ENCODE measurements at regions not wholly inside any gene's neighbourhood (a gene's known extent, or its start where the extent isn't known, plus 50 kb on each side); places are given as distances from the start of the nearest gene placed in this dataset.

- H3K27ac ChIP-seq (ENCODE audit: low read length), result no peak overlapping the region
- H3K4me3 ChIP-seq (ENCODE audit: low read length), result no peak overlapping the region
- no peaks in the 10 kb centered on the region for H3K27me3 ChIP-seq (ENCODE audit: control insufficient read depth, insufficient read depth, low read length)
- no peak for DNase-seq
- H3K4me1 ChIP-seq (ENCODE audit: control insufficient read depth, insufficient read depth, low read length), result no peaks in the 10 kb centered on the region
- no peaks in the 10 kb centered on the region for H3K36me3 ChIP-seq (ENCODE audit: control insufficient read depth, insufficient read depth, low read length)
- H3K9me3 ChIP-seq (replicated peaks; ENCODE audit: control insufficient read depth, low read depth, low read length), result no peaks in the 10 kb centered on the region
- 80% methylated on average over 3 of the region's 4 CpGs for WGBS (ENCODE audit: insufficient coverage)
Measured at GRCh38 chr14:80269353-80269925, 58.1 kb upstream of the DIO2 start.

- Histone ChIP-seq H3K4me1 (ENCODE audit: control insufficient read depth, insufficient read depth, low read length) (no peaks in the 10 kb centered on the region), H3K4me3 (ENCODE audit: low read length) (no peak overlapping the region), H3K27ac (ENCODE audit: low read length) (no peak overlapping the region), H3K27me3 (ENCODE audit: control insufficient read depth, insufficient read depth, low read length) (no peaks in the 10 kb centered on the region), H3K36me3 (ENCODE audit: control insufficient read depth, insufficient read depth, low read length) (no peaks in the 10 kb centered on the region), H3K9me3 (replicated peaks; ENCODE audit: control insufficient read depth, low read depth, low read length) (no peaks in the 10 kb centered on the region)
- WGBS (ENCODE audit: insufficient coverage), result 82% methylated on average over 2 of the region's 3 CpGs
- DNase-seq, result no peak
Measured at GRCh38 chr14:80266930-80267329, 55.6 kb upstream of the DIO2 start.

- H3K4me1 ChIP-seq (ENCODE audit: control insufficient read depth, insufficient read depth, low read length), result no peaks in the 10 kb centered on the region
- H3K27me3 ChIP-seq (ENCODE audit: control insufficient read depth, insufficient read depth, low read length), result no peaks in the 10 kb centered on the region
- no peaks in the 10 kb centered on the region for H3K9me3 ChIP-seq (replicated peaks; ENCODE audit: control insufficient read depth, low read depth, low read length)
- no peak overlapping the region for H3K4me3 ChIP-seq (ENCODE audit: low read length)
- H3K27ac ChIP-seq (ENCODE audit: low read length), result no peak overlapping the region
- H3K36me3 ChIP-seq (ENCODE audit: control insufficient read depth, insufficient read depth, low read length), result no peaks in the 10 kb centered on the region
- no peak for DNase-seq
- no CpG with 5 or more reads among the region's 3 CpGs for WGBS (ENCODE audit: insufficient coverage)
Measured at GRCh38 chr14:80264702-80265101, 53.4 kb upstream of the DIO2 start.

All from muscle of leg (tissue), 3 donors.